Natural killer cell treated with Interleukin-12 subunit alpha and Interleukin-12 subunit beta and Interleukin-15 and Interleukin-18, amount 100 ng/mL, for 72 hours (primary cell): ENCODE measurements at regions not wholly inside any gene's neighbourhood (a gene's known extent, or its start where the extent isn't known, plus 50 kb on each side); places are given as distances from the start of the nearest gene placed in this dataset.
"Not testable (repeated sequence)": the region's sequence is repeated elsewhere in the genome, so short reads cannot be mapped to it uniquely, and the experiment has no call there.

ENCODE experiments used
- ATAC-seq, 2 donors: fragments of 150-1000 bp; cut with Tn5 transposase in 1 of 2; sonication (Bioruptor Pico), chemical (Tn5 transposase) in 1 of 2; 2 replicates each; pipeline ENCODE4 v1.10.0; 2021
- DNase-seq: peaks from one replicate; pipeline ENCODE4 v3.0.0; 2022; ENCODE audit warnings: low spot score
- H3K27ac Mint-ChIP-seq, 2 donors: 1 replicate in 1 of 2; 2 replicates in 1 of 2; pipeline ENCODE4 v1.8.0; 2022; ENCODE audit warnings: mixed read lengths in 2 of 2, mild to moderate bottlenecking in 1 of 2, moderate library complexity in 1 of 2
- H3K27me3 Mint-ChIP-seq, 2 donors: 1 replicate in 1 of 2; 2 replicates in 1 of 2; pipeline ENCODE4 v1.8.0; 2022; ENCODE audit warnings: mixed read lengths in 2 of 2
- H3K36me3 Mint-ChIP-seq: one replicate; pipeline ENCODE4 v1.8.0; 2022; ENCODE audit warnings: mixed read lengths
- H3K4me1 Mint-ChIP-seq, 2 donors: 1 replicate in 1 of 2; 2 replicates in 1 of 2; pipeline ENCODE4 v1.8.0; 2022; ENCODE audit warnings: low read depth in 2 of 2, mixed read lengths in 2 of 2, mild to moderate bottlenecking in 1 of 2
- H3K4me3 Mint-ChIP-seq: one replicate; pipeline ENCODE4 v1.8.0; 2022; ENCODE audit warnings: mixed read lengths
- H3K9me3 Mint-ChIP-seq: 2 replicates; pipeline ENCODE4 v1.8.0; 2022; ENCODE audit warnings: mixed read lengths

DNA sequence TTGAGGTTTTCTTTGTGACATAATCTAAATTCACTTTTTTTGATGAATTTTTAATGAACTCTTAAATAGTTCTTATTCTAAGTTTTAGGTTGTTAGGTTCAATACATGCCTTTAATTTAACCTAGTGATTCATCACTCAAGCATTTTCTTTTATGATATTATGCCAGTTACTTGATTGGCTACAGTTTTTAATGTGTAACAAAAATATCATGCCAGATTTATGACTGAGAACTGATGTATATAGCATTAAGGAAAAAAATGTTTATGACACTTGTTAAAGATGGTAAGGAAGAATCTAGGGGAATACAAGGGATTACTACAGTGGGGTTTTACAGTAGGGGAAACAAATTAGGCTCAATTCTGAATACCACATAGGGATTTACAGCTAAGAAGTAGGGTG lies 103.1 kb downstream of the VGLL3 start:
- no peaks in the 10 kb centered on the region for H3K4me1 Mint-ChIP-seq
- ATAC-seq (no peak), DNase-seq (no peak)
- no peaks in the 10 kb centered on the region for H3K36me3 Mint-ChIP-seq
- H3K9me3 Mint-ChIP-seq, result peaks cover 9% of the 10 kb centered on the region
- no peaks in the 10 kb centered on the region for H3K27me3 Mint-ChIP-seq
- H3K27ac Mint-ChIP-seq, result no peak overlapping the region
- H3K4me3 Mint-ChIP-seq, result no peak overlapping the region

DNA sequence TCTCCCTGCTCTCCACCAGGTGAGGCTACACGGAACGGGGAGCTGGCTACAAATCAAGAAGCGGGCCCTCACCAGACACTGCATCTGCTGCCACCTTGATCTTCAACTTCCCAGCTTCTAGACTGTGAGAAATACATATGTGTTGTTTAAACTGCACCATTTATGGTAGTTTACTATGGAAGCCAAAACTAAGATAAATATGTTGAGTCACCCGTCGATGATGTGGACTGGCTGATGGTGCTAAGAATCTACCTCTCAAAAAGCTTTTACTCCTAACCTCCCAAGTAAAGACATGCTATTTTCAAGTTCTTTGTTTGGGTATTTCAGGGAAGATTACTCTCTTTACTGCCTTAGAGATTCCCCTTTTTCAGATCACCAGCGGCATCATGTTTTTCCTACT lies 110.9 kb downstream of the VGLL3 start:
- Mint-ChIP-seq H3K36me3 (peaks cover 8% of the 10 kb centered on the region), H3K27me3 (no peaks in the 10 kb centered on the region), H3K4me3 (no peak overlapping the region), H3K27ac (no peak overlapping the region), H3K4me1 (no peaks in the 10 kb centered on the region), H3K9me3 (peaks cover 18% of the 10 kb centered on the region)
- ATAC-seq (no peak), DNase-seq (no peak)

DNA sequence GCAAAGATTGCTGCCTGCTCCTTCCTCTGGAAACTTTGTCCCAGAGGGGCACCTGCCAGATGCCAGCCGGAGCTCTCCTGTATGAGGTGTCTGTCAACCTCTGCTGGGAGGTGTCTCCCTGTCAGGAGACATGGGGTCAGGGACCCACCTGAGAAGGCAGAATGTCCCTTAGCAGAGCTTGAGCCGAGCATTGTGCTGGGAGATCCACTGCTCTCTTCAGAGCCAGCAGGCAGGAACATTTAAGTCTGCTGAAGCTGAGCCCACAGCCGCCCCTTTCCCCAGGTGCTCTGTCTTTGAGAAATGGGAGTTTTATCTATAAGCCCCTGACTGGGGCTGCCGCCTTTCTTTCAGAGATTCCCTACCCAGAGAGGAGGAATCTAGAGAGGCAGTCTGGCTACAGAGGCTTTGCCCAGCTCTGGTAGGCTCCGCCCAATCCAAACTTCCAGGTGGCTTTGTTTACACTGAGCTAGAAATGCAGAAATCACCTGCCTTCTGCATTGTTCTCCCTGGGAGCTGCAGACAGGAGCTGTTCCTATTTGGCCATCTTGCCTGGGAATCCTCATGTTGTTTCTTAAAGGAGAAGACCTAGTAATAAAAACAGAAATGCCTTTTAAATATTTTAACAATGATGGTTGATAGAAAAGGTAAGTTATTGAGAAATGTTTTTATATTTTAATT lies 114.3 kb downstream of the VGLL3 start:
- not testable (repeated sequence) for DNase-seq, ATAC-seq, H3K27me3 Mint-ChIP-seq, H3K4me3 Mint-ChIP-seq, H3K27ac Mint-ChIP-seq, H3K4me1 Mint-ChIP-seq
- H3K9me3 Mint-ChIP-seq, result peaks cover 18% of the 10 kb centered on the region
- peaks cover 21% of the 10 kb centered on the region for H3K36me3 Mint-ChIP-seq

DNA sequence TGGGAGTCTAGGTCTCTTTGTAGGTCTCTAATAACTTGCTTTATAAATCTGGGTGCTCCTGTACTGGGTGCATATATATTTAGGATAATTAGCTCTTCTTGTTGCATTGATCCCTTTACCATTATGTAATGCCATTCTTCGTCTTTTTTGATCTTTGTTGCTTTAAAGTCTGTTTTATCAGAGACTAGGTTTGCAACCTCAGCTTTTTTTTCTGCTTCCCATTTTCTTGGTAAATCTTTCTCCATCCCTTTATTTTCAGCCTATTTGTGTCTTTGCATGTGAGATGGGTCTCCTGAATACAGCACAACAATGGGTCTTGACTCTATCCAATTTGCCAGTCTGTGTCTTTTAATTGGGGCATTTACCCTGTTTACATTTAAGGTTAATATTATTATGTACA lies 116.2 kb downstream of the VGLL3 start:
- H3K4me1 Mint-ChIP-seq, H3K27ac Mint-ChIP-seq, H3K27me3 Mint-ChIP-seq, ATAC-seq, DNase-seq, H3K4me3 Mint-ChIP-seq: not testable (repeated sequence)
- peaks cover 21% of the 10 kb centered on the region for H3K36me3 Mint-ChIP-seq
- H3K9me3 Mint-ChIP-seq, result peaks cover 18% of the 10 kb centered on the region

DNA sequence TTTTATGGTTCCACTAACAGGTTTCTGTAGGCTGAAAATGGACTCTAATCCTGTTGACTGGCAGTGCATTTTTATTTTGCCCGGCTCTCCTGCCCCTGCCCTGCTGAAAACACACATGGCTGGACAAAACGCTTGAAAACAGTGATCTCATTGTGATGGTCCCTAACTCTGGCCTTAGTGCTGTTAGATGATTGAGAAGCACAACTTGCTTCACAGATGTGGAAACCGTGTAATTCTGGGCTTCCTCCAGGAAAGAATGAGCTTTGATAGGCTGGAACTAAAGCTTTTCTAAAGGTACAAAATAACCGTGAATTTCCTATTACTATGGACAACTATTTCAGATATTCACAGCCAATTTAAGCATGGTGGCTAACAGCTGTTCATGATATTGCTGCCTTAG lies 121.4 kb downstream of the VGLL3 start:
- DNase-seq (no peak), ATAC-seq (no peak)
- Mint-ChIP-seq H3K4me3 (no peak overlapping the region), H3K4me1 (no peaks in the 10 kb centered on the region), H3K27ac (no peak overlapping the region), H3K27me3 (no peaks in the 10 kb centered on the region), H3K36me3 (peaks cover 8% of the 10 kb centered on the region), H3K9me3 (peaks cover 12% of the 10 kb centered on the region)

DNA sequence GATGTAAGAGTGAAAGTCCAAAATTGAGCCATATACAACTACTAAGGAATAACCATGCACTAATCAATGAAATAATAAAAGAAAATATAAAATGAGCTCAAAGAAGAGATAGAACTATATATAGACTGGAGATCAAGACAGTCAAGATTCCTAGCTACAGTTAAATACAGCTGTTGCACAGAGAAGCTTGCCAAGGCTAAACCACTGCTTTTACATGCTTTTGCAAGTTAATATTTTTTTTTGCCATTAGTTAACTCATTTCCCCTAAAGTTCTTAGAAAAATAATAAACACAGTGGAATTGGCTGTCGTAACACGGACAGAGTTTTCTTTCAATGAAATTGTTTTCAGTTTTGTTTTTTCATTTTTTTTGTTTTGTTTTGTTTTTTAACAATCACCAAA lies 123.0 kb downstream of the VGLL3 start:
- no peaks in the 10 kb centered on the region for H3K27me3 Mint-ChIP-seq
- no peak overlapping the region for H3K27ac Mint-ChIP-seq
- no peaks in the 10 kb centered on the region for H3K36me3 Mint-ChIP-seq
- peaks cover 5% of the 10 kb centered on the region for H3K9me3 Mint-ChIP-seq
- DNase-seq (no peak), ATAC-seq (no peak)
- H3K4me3 Mint-ChIP-seq, result no peak overlapping the region
- H3K4me1 Mint-ChIP-seq, result no peaks in the 10 kb centered on the region

DNA sequence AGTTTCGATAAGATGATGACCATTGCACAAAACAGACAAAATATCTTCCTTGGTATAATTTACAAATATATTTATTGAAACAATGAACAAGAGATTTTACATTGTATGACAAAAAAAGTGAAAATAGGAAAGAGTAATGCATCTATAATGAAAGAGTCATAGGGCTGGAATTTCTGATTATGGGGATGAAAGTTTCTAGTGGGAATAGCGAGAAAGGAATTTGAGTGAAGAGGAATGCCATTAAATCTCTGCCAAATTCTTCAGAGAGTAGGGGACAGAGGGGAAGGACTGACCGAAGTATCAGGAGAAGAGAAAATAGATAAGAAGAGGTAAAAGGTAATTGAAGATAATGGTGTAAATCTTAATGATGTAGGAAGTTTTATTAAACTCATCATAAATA lies 125.4 kb downstream of the VGLL3 start:
- Mint-ChIP-seq H3K27me3 (no peaks in the 10 kb centered on the region), H3K4me3 (no peak overlapping the region), H3K9me3 (peaks cover 11% of the 10 kb centered on the region), H3K4me1 (no peaks in the 10 kb centered on the region), H3K27ac (no peak overlapping the region), H3K36me3 (no peaks in the 10 kb centered on the region)
- no peak for ATAC-seq
- DNase-seq, result no peak

DNA sequence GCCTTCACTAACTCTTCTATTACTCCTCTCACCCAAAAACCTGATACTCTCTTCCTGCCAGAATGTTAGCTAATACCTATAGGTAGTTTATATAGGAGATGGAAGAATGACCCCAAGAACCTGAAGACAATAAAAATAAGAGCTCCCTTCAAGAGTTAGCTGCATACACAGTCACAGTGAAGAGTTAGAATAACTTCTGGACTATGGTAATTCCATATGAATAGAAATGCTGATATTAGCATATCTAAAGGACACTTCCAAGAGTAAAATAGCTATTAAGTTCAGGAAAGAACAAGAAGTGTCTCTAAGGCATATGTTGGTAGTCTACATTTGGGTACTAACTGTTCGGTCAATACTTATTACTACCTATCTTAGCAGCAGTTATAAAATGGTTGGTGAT lies 134.2 kb downstream of the VGLL3 start:
- ATAC-seq, result no peak
- no peaks in the 10 kb centered on the region for H3K4me1 Mint-ChIP-seq
- H3K27me3 Mint-ChIP-seq, result no peaks in the 10 kb centered on the region
- H3K4me3 Mint-ChIP-seq, result no peak overlapping the region
- no peak overlapping the region for H3K27ac Mint-ChIP-seq
- DNase-seq, result no peak
- H3K9me3 Mint-ChIP-seq, result peaks cover 17% of the 10 kb centered on the region
- no peaks in the 10 kb centered on the region for H3K36me3 Mint-ChIP-seq

DNA sequence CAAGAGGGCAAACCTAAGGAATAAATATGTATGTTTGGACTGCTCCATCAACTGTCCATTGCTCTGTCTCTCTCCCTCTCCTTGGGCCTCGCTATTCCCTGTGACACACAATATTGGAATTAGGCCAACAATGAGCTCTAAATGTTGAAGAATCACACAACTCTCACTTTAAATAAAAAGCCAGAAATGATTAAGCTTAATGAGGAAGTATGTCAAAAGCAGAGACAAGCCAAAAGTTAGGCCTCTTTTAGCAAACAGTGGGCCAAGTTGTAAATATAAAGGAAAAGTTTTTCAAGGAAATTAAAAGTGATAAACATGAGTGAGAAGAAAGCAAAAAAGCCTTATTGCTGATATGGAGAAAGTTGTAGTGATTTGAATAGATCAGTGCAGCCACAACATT lies 141.0 kb downstream of the VGLL3 start:
- Mint-ChIP-seq H3K4me1 (no peaks in the 10 kb centered on the region), H3K4me3 (no peak overlapping the region), H3K36me3 (no peaks in the 10 kb centered on the region), H3K27me3 (no peaks in the 10 kb centered on the region), H3K9me3 (peaks cover 11% of the 10 kb centered on the region), H3K27ac (no peak overlapping the region)
- DNase-seq (no peak), ATAC-seq (no peak)

DNA sequence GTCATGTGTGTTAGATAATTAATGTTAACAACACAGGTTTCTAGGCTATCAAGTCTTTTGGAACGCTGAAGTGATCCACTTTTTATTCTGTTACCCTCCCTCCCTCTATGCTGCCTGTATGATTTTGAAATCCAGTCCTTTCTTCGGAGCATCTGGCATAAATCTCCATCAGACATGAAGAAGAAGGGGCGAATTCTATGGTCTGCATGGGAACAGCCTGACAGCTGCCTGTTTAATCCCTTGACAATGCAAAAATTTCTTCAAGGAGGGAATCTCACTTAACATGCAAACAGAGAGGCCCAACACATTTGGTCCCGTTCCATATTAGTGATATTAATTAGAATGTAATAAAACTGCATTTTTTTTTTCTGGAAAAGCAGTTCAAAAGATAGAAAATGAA lies 145.2 kb downstream of the VGLL3 start:
- Mint-ChIP-seq H3K9me3 (peaks cover 8% of the 10 kb centered on the region), H3K27ac (no peak overlapping the region), H3K36me3 (no peaks in the 10 kb centered on the region), H3K4me3 (no peak overlapping the region), H3K4me1 (no peaks in the 10 kb centered on the region), H3K27me3 (no peaks in the 10 kb centered on the region)
- DNase-seq (no peak), ATAC-seq (no peak)

DNA sequence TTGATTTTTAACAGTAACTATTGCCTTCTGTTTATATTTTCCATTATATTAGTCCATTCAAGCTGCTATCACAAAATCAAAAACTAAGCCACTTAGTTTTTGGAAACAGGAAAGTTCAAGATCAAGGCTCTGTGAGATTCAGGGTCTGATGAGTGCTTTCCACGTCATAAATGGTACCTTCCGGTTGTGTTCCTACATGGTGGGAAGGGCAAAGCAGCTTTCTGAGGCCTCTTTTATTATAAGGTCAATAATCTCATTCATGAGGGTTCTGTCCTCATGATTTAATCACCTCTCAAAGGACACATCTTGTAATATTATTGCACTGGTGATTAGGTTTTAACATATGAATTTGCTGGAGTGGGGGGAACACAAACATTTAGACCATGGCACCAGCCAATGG lies 152.0 kb downstream of the VGLL3 start:
- Mint-ChIP-seq H3K27ac (no peak overlapping the region), H3K4me3 (no peak overlapping the region), H3K27me3 (no peaks in the 10 kb centered on the region), H3K9me3 (peaks cover 14% of the 10 kb centered on the region), H3K4me1 (no peaks in the 10 kb centered on the region), H3K36me3 (no peaks in the 10 kb centered on the region)
- ATAC-seq (no peak), DNase-seq (no peak)

DNA sequence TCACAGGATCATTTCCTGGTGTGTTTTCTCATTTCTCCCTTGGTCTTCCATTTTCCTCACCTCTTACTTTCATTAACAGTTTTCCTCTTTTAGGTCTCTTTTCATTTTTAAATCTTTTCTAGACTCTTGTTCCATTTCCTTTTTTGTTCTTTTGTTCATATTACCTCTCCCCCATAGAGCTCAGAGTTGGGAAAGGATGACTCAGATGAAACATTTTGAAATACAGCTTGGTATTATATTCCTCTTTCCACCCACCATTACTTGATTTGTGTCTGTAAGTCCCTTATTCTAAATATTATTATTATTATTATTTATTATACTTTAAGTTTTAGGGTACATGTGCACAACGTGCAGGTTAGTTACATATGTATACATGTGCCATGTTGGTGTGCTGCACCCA lies 153.1 kb downstream of the VGLL3 start:
- H3K27ac Mint-ChIP-seq, result no peak overlapping the region
- no peak for DNase-seq
- H3K4me3 Mint-ChIP-seq, result no peak overlapping the region
- no peak for ATAC-seq
- no peaks in the 10 kb centered on the region for H3K4me1 Mint-ChIP-seq
- no peaks in the 10 kb centered on the region for H3K36me3 Mint-ChIP-seq
- no peaks in the 10 kb centered on the region for H3K27me3 Mint-ChIP-seq
- H3K9me3 Mint-ChIP-seq, result peaks cover 16% of the 10 kb centered on the region

DNA sequence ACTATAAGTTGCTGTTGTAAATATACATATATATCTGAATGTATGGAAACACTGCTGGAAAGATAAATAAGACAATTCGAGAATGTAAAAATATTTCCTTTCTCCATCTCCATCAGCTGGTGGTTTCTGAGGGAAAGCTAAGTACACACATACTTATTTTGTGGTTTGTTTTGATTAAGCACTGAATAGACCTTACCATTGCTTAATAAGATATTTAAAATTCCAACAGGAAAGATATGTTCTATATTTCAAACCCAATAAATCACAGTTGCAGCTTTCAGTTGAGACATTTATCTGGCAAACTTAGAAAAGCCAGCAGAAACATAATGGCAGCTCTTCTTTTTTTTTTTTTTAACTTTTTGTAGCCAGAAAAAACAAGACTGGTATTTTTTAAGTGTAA lies 160.4 kb downstream of the VGLL3 start:
- H3K4me1 Mint-ChIP-seq, result no peaks in the 10 kb centered on the region

DNA sequence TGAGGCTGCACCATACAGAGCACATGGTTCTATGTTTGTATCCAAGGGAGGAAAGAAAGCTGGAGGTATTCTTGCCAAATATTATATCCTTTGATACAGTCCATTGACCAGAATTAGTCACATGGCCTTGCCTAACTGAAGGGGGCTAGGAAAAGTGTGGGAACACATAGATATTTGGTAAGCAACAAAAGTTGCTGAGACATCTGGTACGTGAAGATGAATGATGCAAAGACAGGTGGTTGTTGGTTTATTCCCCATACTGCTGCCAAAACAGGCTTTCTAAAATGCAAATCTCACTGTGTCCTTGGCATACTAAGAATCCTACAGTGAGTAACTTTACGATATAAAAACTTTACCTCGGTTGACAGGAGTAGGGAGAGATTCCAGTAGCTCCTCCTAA lies 162.2 kb downstream of the VGLL3 start:
- DNase-seq (no peak), ATAC-seq (no peak)
- Mint-ChIP-seq H3K27me3 (no peaks in the 10 kb centered on the region), H3K4me1 (no peaks in the 10 kb centered on the region), H3K36me3 (peaks cover 11% of the 10 kb centered on the region), H3K27ac (no peak overlapping the region), H3K9me3 (peaks cover 15% of the 10 kb centered on the region), H3K4me3 (no peak overlapping the region)

More for the DNA sequence above, 160.4 kb downstream of the VGLL3 start:
- Mint-ChIP-seq H3K9me3 (peaks cover 22% of the 10 kb centered on the region), H3K27ac (no peak overlapping the region), H3K36me3 (peaks cover 11% of the 10 kb centered on the region), H3K4me3 (no peak overlapping the region), H3K27me3 (no peaks in the 10 kb centered on the region)
- ATAC-seq (no peak), DNase-seq (no peak)

DNA sequence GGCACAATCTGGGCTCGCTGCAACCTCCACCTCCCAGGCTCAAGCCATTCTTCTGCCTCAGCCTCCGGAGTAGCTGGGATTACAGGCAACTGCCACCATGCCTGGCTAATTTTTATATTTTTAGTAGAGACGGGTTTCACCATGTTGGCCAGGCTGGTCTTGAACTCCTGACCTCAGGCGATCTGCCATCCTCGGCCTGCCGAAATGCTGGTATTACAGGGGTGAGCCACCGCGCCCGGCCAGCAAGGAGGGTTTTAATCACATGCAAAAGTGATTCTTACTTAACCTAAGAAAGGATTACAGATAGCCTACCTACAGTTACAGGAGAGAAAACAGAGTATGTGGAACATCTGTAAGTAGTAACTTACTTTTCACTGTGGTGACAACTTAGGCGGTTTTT lies 163.4 kb downstream of the VGLL3 start:
- H3K4me3 Mint-ChIP-seq, ATAC-seq, H3K27ac Mint-ChIP-seq, H3K4me1 Mint-ChIP-seq, H3K27me3 Mint-ChIP-seq, DNase-seq: not testable (repeated sequence)
- Mint-ChIP-seq H3K9me3 (peaks cover 12% of the 10 kb centered on the region), H3K36me3 (peaks cover 11% of the 10 kb centered on the region)
